Astrocyte of the hippocampus (primary cell): ENCODE measurements at regions not wholly inside any gene's neighbourhood (a gene's known extent, or its start where the extent isn't known, plus 50 kb on each side); places are given as distances from the start of the nearest gene placed in this dataset.
A peak's percentile ranks its signal among the peaks of the same experiment; 100 is the strongest.
"Not testable (repeated sequence)": the region's sequence is repeated elsewhere in the genome, so short reads cannot be mapped to it uniquely, and the experiment has no call there.

ENCODE experiments used
- DNase-seq: peaks from one replicate; pipeline ENCODE4 v3.0.0; 2011; ENCODE audit warnings: low read depth, low spot score

DNA sequence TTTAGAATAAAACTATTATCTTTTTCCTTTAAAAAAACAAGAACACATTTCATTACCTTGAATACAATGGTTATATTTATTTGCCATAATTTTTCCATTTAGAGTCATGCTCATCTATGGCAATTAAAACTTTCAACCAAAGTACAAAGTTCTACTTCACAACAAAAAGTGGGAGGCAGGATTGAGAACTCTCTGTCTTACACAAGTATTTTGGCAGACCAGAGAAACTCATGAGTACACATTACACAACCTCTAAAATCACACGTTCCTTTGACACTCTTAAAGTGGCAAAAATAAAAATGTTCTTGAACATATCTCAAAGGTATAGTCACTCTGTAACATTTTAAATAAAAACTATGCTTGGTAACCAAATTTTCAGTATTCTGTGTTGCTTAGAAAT lies 213.4 kb downstream of the IL15 start:
- no peak for DNase-seq

- DNase-seq, result no peak
Observed at GRCh38 chr4:141851246-141851891, 215.0 kb downstream of the IL15 start.

- no peak for DNase-seq
Observed at GRCh38 chr4:141853091-141853764, 216.8 kb downstream of the IL15 start.

DNA sequence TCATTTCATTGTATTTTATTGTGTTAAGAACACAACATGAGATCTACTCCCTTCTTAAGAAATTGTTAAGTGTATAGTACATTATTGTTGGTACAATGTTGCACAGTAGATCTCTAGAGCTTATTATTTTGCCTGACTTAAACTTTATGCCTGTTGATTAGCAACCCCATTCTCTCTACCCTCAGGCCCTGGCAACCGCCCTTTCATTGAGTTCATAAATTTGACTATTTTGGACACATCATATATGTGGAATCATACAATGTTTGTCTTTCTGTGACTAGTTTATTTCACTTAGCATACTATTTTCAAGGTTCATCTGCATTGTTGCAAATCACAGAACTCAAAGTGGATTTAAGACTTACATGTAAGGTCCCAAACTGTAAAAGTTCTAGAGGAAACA lies 222.1 kb downstream of the IL15 start:
- no peak for DNase-seq

DNA sequence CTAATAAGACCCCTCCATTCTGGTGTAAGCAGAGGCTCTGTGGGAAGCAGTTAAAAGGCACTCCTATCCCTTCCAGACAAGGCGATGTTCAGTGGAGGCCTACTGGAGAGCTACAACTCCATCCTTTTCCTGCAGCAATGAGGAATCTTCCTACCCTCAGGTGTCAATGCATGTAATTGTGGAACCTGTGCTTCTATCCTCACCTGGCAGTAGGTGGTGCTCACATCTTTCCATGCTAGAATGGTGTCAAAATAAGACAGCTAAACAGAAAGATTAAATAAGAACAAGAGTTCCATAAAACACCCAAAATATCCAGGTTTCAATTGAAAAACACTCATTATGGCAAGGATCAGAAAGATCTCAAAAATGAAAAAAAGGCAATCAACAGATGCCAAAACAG lies 224.6 kb downstream of the IL15 start:
- no peak for DNase-seq

DNA sequence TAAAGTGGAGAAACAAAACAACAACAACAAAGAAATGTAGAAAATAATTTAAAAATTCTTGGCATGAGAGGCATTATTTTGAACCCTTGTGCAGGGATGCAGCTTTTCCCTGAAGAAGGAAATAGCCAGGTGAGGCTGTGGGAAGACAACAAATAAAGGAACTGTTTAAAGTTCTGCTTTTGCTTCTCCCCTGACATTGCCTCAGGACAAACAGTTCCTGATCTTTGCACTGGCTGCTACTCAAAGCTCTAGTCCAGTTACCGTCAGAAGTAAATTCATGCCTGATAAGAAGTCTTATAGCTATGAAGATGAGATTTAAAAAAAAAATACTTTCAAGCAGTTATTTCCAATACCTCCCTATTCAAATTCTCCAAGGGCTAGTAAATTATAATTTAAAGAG lies 233.8 kb downstream of the IL15 start:
- no peak for DNase-seq

- DNase-seq, result peak; percentile 18
Observed at GRCh38 chr4:141871086-141871770, 234.8 kb downstream of the IL15 start.

DNA sequence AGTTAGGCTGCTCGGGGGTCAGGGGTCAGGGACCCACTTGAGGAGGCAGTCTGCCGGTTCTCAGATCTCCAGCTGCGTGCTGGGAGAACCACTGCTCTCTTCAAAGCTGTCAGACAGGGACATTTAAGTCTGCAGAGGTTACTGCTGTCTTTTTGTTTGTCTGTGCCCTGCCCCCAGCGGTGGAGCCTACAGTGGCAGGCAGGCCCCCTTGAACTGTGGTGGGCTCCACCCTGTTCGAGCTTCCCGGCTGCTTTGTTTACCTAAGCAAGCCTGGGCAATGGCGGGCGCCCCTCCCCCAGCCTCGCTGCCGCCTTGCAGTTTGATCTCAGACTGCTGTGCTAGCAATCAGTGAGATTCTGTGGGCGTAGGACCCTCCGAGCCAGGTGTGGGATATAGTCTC lies 246.3 kb downstream of the IL15 start:
- DNase-seq, result not testable (repeated sequence)

DNA sequence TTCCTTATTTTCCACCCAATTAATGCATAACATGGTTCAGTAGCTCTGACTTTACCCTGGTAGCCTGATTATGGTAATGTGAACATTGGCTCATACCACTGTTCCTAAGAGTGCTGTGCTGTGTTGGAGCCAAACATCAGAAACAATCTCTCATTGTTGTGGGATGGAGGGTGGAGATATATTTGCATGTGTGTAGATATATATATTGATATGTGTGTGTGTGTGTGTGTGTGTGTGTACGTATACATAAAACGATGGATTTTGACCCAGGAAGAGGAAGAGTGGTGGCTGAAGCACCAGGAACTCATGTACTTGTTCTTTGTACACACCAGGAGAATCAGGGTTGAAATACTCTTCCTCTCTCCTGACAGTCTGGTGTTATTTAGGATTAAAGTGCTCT lies 247.7 kb downstream of the IL15 start:
- DNase-seq, result peak; percentile 4

- DNase-seq, result no peak
Observed at GRCh38 chr4:141885112-141885511, 248.7 kb downstream of the IL15 start.

- DNase-seq, result no peak
Observed at GRCh38 chr4:141890279-141890678, 253.9 kb downstream of the IL15 start.

GRCh38 chr4:141891260-141892120 lies 255.1 kb downstream of the IL15 start:
- DNase-seq, result no peak

DNA sequence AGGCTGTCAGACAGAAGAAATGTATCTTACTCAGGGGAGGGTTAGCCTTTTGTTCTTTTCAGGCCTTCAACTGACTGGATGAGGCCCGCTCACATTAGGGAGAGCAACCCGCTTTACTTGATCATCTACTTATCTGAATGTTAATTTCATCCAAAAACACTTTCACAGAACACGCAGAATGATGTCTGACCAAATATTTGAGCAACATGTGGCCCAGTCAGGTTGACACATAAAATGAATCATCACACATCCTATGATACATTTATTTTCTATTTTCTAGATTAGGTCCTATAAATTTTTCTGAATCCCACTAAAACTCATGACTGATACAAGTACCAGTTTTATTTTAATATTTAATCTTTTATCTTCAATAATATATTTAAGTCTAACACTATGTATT lies 260.3 kb downstream of the IL15 start:
- no peak for DNase-seq

GRCh38 chr4:141898346-141898745 lies 262.0 kb downstream of the IL15 start:
- DNase-seq, result no peak

DNA sequence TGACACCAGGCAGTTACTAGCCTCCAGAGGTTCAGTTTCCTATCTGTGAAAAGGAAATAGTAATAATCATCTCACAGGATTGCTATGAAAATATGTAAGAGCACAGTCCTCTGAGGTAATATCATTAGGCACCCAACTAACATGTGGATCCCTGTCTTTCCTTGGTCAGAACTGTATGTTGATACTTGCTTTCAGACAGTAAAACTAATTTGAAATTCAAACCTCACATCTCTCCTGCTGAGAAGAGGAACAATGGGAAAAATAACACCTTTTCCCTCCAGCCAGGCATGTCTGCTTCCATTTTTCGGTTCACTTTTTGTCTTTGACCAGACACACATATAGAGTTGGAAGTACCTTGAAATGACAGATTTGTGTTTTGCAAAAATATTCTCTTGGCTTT lies 262.7 kb downstream of the IL15 start:
- DNase-seq, result no peak

GRCh38 chr4:141899541-141899940 lies 263.2 kb downstream of the IL15 start:
- DNase-seq, result no peak

DNA sequence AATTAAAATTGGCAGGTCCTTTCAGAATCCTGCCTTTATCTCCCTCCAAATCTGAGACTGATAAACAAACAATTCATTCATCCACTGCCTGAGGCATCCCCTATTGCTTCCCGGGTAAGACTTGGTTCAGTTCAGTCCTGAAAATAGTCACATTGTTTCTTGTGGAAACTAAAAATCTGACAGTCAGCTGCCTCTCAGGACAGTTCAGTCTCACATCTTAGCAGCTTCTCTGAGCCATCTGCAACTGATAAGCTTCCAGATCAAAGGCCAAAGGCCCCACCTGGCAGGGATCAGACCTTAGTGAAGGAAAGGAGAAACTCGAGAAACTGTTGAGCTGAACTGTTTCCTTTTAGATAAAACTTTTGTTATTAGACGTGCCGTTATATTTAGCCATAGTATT lies 264.5 kb downstream of the IL15 start:
- no peak for DNase-seq

DNA sequence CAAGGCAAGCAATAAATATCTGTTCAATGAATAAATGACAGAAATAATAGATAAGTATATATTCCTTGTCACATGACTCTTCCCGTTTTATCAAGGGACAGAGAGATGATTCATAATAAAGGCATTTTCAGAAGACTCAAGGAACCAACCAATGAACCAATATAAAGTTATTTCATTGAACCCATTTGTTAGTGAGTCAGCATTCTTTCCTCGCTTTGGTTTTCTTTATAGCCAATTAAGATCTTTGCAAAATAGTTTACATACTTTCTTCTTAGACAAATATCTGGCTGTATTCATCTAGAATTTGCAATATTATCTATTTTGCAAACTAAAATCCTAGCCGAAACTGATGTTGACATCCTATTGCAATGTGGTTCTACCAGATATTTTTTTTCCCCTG lies 269.4 kb downstream of the IL15 start:
- peak; percentile 58 for DNase-seq

GRCh38 chr4:141909541-141909940 lies 273.2 kb downstream of the IL15 start:
- DNase-seq, result no peak

DNA sequence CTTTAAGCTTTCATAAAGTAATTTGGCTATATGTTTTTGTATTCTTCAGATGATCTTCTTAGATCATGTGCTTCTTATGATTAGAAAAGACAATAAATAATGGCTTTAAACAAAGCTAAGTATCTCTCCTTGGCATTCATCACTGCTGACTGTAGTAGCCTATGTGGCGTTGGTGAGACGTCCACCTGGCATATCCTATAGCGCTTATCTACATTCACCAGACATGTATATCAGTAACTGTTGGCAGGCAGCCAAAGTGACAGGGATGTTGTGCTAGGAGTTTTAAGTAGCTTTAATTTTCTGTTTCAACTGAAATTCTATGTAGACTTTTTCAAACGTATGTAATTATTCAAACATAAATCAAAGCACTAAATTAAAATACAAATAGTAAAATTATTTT lies 276.4 kb downstream of the IL15 start:
- DNase-seq, result no peak

DNA sequence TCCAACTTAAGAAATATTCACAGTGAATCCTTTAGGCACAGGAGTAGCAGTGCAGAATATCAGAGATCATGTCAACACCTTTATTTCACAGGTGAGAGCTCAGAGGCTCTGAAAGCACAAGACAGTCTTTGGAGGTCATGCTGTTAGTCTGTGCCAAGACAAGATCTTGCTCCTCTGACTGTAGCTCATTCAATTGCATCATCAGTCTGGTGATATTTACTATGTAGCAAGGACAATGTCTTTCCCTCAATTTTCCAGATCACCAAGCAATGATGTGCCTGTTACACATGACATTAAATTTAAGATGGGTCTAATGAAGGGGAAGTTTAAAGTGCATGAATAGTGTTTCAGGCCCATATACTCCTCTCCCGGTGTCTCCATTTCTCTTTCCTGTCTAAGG lies 277.5 kb downstream of the IL15 start:
- no peak for DNase-seq

DNA sequence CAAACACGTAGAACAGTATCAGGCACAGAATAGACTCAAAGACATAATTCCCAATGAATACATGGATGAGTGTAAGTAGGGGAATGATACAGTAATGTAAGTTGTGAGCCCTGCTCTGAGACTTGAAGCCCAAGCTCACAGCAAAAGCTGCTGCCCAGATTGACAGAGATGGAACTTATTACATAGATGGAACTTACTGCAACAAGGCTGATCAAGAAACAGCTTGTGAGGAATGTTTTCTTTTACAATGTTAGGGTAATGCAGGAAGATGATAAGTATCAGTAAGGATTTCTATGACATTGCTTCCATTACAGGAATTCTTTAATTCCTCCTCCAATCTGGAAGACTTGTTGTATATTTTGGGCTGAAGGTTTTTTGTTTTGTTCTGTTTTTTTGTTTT lies 278.4 kb downstream of the IL15 start:
- no peak for DNase-seq
